Activated CD4-positive, alpha-beta T cell treated with anti-CD3 and anti-CD28 coated beads, Interleukin-2, Interleukin-6, amounts not matched to agents 100 ng/mL and 50 ng/mL, durations not matched to agents 16 hours and 8 hours (primary cell): ENCODE measurements at regions not wholly inside any gene's neighbourhood (a gene's known extent, or its start where the extent isn't known, plus 50 kb on each side); places are given as distances from the start of the nearest gene placed in this dataset.

Experiments used
- DNase-seq: peaks from one replicate; pipeline ENCODE4 v3.0.0-alpha.2; 2020

DNA sequence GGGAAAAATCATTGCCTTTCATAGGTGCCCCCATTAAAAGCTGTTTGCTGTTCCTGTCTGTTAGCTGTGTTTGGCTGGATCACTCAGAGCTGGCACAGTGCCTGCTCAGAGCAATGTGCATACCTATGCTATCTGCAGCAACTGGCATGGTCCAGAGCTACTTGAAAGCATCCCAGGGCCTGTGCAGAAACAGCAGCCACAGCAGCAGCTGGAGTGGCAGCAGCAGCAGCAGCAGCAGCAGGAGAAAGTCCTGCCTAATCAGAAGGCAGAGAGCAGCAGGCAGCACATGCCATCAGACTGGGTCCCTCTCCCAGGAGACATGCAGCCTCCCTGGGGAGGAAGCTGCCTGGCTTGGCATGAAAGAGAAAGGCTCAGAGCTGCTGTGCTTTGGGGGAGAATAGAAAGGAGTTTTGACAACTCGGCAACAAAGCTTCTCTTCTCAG lies 243.8 kb upstream of the WWC1 start:
- no peak for DNase-seq

DNA sequence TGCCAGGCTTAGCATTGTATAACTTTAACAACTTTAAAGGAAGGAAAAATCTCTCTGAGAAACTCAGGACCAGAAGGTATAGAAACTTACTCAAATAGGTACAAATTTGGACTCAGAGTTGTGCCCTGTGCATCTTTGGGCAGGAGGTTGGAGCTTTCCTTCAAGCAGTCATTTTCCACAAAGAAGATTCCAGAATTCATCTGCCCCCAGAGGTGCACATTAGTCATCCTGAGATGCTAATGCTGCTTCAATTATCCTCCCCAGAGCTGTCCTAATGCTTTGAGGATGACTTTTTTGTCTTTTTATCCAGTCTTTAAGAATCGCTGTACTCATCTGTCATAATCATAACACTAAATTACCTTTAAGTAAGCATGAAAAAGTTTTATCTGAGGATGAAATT lies 243.0 kb upstream of the WWC1 start:
- DNase-seq, result no peak

DNA sequence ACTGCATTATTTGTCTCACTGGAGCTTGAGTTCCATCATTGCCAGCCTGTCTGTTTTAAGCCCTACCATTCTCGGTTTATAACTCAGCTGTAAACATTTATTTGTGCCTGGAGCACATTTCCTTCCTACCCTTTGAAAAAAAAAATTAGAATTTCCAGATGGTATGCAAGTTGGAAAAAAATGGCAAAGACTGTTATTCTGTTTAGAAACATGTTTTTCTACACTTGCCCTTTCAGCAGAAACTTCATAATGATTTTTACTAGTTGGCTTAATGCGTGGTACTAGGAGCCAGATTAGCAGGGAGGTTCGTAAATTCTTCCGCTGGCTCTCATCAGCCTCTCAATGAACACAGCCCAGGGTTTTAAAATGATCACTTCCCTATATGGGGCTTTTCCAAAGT lies 238.8 kb upstream of the WWC1 start:
- DNase-seq, result no peak

DNA sequence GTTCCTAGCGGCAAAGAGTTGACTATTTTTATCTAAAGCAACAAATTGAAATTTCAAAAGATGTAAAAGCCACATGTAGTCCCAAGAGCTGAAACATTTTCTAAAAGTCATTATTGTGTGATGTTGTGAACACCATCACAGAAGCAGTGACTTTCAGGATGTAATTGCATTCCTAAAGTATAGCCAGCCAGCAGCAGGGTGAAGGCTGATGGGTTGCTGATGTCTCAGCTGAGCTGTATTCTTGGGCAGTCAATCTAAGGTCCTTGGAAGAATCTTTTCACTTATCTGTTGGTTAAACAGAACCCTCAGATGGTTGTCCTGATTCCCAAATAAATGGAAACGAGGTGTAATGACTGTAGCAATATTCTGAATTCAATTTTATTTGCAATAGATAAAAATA lies 237.4 kb upstream of the WWC1 start:
- no peak for DNase-seq

DNA sequence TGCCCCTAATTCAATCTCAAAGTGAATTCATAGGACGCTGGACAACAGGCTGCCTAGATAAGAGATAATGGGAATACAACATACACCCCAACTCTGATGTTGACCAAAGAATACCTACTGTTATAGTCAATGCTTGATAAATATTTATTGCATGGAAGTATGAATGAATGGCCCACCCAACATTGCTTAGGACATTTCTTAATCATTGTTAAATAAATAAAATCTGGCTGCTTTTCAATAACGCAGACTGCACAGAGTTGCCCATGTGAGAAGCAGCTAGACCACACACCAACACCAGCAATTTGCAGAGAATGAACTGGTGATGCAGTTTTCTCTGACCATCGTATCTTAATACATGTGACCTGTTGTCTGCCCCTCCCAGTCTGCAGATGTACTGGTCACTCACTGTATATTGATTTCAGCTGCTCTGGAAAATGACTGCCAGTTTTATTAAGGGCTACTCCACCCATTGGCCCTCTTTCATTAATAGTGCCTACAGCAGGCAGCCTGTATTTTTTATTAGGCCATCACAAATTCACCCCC lies 236.2 kb upstream of the WWC1 start:
- no peak for DNase-seq

DNA sequence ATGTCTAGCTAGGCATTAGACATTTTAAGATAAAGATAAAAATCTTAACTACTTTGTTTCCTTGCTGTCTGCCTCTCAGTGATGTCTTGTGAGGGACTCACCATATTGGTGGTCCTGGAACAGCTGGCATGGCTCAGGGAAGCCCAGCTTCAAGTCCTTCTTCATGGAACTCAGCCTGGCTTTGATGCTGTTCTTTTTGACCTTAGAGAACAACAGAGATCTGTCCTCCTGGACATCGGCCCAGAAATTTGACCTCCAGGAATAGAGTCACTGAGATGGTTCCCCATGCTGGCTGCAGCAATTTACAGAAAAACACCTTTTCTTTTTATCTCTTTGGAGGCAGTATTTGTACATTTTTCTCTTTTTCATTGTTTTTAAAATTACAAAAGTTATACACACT lies 235.5 kb upstream of the WWC1 start:
- DNase-seq, result no peak

DNA sequence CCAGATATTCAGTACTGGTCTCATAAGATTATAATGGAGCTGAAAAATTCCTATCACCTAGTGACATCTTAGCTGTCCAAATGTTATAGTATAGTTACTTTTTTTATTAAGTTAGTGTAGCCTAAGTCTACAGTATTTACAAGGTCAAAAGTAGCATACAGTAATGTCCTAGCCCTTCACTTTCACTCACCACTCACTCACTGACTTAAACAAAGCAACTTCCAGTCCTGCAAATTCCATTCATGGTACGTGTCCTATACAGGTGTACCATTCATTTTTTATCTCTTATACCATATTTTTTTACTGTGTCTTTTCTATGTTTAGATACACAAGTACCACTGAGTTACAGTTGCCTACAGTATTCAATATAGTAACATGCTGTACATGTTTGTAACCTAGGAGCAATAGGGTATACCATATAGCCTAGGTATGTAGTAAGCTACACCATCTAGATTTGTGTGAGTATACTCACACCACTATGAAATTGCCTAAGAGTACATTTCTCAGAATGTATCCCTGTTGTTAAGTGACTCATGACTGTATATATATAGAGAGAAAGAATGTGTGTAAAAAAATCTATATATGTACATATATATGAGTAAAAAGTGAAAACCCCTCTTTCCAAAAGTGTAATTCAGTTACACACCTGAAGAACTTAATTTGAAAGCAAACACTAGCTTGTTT lies 234.8 kb upstream of the WWC1 start:
- DNase-seq, result no peak

DNA sequence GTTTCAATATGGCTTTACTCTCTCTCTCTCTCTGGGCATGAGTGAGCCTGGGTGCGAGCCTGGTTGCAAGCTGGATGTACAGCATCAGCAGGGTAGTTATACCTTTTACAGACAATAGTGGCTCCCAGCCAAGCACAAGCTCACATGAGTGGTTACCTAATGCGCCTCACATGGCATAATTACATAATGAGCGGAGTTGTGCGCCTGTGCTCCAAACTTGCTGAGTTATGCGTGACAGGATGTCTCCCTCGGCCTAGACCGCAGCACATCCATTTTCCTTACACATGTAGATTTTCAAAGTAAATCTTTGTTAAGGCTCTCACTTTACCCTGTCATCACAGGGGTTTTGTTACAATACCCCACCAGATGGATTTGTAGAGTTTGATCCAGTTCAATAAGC lies 233.5 kb upstream of the WWC1 start:
- no peak for DNase-seq

DNA sequence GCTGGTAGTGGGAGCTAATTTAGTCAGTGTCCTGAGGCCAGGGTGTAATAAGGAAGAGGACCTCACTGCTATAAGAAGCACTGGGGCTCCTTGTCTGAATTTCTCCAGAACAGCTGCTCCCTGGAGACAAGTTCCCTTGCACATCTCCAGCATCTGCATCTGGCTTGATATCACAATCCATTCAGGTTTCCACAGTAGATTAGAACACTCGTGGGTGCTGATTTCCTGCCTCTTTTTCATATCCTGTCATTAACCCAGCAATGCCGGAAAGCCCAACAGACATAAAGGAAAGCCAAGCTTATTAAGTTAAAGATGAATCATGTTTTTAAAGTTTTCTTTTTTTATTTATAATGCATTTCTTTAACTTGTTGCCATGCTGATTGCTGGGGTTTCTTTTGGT lies 232.3 kb upstream of the WWC1 start:
- DNase-seq, result no peak

DNA sequence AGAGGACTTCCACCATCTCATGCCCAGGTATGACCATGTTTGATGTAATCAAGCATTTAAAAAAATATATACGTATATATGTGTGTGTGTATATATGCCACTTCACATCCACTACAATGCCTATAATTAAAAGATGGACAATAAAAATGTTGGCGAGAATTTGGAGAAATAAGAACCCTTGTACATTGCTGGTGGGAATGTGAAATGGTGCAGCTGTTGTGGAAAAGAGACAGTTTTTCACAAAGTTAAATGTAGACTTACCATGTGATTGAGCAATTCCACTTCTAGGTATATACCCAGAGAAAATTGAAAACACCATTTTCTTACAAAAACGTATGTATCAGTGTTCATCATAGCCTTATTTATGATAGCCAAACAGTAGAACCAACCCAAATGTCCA lies 229.2 kb upstream of the WWC1 start:
- no peak for DNase-seq

DNA sequence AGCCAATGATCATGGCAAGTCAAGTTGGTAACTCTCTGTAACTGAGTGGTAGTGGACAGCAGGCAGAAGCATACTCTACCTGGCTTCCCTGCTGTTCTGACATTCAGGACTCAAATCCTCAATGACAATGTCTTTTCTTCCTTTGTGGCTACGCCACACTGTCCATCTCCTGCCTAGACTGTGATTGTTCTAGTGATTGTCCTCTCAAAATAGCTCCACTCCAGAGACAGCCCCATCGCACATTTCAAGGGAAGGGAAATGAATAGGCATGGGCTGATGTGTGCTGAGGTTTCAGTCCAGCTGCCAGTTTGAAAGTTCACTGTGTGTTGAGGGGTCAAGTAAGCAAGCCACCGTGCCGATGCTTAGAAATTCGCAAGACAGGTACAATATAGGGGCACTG lies 227.0 kb upstream of the WWC1 start:
- no peak for DNase-seq

DNA sequence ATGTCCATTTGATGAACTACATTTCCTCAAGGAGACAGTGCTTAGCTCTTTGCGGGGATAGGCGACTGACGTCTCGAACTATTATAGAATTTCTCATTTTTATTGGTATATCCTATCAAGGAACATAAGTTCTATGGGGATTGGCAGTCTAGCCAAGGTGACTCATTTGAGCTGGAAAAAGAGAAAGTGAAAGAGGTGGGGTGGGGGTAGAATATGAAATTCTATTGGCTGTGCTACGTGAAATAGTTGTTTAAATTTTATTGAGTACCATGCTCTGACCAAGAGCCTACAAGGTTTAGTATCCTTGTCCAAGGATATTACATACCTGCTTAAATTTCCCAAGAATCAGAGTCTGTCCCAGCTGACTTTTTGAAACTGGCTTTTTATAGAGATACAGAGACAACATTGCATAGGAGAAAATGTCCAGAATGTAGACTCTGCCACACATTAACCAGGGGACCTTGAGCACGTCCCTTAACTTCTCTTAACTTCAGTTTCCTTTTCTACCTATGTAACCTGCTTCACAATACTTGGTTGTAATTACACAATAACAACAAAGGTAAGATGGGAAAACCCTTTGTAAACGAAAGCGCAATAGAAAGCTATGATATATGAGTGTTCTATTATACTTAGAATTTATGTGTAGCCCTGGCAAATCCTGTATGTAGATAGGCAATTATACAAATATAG lies 226.4 kb upstream of the WWC1 start:
- no peak for DNase-seq

DNA sequence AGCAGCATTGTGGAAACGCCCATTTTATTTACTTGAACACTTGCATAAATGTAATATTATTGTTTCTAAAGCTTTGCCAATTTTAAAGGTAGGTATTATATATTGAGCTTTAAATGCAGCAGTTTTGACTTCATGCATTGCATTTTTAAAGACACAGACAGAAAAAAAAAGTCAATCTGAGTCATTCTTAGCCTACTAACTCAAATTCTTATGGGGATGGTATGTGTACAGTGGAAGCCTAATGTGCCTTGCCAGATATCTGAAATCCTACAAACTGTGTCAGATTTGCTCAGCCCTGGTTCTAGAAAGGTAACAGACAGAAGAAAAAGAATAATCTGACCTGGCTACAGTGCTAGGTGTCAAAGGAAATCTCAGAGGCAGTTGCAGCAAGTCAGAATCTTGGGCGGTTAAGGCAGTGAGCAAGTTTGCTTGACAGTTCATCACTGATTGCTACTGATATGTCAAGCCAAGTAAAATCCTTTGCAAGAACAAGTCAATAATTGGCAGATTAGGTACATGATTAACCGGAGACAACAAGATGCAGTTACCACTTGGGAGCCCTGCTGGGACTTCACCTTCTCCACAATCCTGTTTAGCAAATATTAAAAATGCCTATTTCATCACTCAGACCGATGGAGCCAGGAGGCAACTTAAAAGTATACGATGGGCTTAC lies 224.8 kb upstream of the WWC1 start:
- no peak for DNase-seq

DNA sequence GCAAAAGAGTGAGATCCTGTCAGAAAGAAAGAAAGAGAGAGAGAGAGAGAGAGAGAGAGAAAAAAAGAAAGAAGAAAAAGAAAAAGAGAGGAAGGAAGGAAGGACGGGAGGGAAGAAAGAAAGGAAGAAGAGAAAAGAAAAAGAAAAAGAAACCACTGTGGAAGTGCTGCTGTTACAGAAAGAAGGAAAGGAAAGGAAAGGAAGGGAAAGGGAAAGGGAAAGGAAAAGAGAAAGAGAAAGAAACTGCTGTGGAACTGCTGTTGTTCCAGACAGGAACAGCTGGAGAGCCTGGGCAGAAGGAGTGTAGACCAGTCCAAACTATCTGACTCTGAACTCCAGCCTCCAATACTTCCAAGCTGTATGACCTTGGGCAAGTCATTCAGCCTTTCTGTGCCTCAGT lies 220.7 kb upstream of the WWC1 start:
- no peak for DNase-seq

DNA sequence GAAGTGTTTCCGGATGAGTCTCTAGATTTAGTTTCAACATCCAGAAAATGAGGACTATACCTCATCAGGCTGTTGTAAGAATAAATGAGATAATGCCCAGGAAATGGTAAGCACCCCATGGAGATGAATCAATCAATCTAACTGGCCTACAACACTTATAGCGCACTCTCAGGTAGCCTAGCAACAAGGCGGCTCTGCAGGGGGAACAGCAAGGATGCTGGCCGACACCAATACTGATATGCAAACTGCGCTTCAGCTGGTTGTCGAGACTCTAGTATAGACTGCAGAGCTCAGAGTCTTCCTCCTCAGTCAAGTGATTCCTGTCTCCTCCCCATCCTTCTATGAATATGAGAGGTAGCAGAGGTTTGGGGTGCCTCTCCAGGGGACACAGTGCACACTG lies 218.8 kb upstream of the WWC1 start:
- DNase-seq, result no peak

DNA sequence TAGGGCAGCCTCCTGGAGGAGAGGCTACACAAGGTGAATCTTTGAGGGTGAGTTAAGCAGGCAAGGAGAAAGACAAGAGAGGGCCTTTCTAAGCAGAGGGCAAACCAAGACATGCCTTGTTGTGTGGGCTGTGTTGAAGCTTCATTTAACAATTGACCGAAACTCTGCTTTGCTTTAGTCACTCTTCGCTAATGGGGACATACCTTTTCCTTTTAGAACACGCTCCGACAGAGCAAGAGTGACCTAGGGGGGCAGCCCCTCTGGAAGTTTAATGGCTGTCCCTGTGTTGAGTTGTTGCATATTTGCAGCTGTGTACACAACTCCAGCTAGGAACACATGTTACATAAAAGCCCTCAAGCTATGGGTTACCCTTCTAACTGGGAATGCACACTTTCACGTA lies 218.1 kb upstream of the WWC1 start:
- DNase-seq, result no peak

DNA sequence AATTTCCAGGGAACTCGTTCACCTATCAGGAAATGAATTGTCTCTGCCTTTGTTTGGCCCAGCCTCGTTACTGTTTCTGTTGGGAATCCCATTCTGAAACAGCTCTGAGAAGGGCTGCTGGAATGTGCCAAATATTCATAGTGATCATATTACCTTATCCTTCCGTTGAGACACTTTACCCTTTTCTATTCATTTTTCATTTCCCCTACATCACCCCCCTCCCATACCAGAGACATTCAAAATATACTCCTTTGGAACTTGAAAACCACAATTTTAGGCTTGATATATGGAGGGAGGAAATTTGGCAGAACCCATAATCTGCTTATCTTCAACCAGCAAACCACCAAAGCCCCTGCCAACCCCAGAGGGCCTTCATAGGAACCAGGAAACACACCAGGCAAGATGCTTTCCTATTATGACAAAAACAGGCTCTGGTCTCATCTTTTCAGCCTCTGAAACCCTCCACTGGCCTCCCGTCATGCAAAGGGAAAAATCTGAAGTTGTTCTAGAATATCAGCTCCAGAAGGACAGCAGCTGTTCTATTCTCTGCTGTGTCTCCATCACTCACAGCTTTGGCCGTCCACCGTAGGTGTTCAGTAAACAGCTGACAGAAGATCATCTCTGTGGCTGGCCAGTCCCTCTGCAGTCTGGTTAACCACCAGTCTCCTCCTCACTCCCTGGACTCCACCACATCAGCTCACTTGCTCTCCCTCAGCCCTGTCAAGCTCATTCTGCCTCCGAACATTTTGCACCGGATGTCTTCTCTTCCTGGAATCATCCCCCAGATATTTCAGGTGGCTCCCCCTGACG lies 217.2 kb upstream of the WWC1 start:
- DNase-seq, result no peak

DNA sequence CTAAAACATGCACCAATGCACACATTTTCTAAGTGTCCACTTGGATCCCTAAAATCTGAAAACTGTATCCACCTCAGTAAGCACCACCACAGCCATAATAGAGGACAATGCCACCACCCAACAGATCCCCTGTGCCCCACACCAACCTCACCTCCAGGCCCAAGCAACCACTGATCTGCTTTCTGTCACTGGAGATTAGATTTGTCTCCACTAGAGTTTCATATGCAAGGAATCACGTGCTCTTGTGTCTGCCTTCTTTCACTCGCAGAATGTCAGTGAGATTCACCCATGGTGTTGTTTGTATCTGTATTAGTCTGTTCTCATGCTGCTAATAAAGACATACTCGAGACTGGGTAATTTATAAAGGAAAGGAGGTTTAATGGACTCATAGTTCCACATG lies 216.1 kb upstream of the WWC1 start:
- DNase-seq, result no peak

DNA sequence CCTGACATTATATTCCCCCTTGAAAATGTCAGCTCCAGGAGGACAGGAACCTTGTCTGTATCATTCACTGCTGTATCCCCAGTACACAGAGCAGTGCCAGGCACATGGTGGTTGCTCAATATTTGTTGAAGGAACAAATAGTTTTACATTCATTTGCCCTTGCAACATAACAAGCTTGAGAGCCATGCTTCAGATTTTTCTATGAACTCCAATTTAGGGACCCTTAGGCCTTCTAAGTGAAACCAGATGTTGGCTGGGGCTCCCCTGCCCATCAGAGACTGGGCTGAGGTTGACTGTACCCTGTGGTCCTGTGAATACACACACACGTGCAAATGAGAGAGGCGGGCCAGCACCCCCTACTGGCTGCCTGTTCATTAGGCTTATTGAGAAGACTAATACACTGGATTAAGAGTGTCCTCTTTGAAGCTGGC lies 214.9 kb upstream of the WWC1 start:
- DNase-seq, result peak; percentile 15

DNA sequence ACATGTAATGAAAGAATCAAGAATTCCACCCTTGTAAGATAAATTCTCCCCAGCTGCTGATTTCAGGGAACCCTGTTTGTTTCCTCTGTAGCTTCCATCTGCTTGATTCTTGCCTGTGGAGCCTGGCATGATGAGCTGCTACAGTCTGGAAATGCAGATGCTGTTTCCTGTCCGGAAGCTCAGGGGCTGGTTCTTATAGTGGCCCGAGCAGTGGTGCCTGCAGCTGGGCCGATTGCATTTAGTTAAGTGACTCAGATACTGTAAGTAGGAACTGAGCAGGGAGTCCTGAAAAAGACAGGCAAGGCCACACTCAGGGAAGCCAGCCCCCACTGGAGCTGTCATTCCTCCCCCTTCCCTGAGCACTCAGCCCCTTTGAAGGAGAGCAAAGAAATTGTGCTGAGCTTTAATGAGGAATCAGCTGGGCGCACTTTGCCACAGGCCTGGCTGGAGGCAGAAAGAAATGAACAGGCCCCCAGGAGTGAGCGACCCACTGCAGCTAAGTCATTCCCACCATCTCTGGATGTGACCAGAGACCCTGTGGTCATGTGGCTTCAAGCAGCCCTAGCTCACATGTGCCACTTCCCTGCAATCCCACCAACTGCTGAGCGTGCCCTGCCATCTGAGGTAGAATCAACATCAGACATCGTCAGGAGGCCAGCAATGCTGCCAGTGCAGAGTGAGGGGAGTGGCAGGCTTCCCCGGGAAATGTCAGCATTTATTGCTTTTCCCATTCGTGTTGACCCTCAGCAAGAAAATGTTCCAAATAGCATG lies 206.0 kb upstream of the WWC1 start:
- DNase-seq, result no peak

DNA sequence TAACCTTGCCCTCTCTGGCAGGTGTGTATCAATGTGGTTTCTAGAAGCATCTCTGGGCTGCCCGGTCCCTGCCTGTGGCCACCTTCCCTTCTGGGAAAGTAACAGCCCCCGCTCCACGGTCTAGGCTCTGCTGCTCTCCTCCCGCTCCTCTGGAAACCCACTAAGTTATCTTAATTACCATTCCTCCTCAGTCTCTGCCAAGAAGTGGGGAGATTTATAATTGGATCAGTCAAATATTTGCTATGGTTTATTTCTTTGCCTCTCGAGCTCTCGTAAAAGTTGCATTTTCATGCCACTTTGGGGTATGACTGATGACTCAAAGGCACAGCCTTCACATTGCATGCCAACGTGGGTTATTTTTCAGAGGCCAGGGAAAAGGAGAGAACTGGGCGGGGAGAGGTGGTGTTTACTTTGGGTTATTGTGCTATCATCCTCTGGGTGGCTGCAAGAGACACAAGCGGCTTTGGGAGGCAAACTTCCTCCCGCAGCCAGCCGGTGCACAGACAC lies 205.3 kb upstream of the WWC1 start:
- no peak for DNase-seq

DNA sequence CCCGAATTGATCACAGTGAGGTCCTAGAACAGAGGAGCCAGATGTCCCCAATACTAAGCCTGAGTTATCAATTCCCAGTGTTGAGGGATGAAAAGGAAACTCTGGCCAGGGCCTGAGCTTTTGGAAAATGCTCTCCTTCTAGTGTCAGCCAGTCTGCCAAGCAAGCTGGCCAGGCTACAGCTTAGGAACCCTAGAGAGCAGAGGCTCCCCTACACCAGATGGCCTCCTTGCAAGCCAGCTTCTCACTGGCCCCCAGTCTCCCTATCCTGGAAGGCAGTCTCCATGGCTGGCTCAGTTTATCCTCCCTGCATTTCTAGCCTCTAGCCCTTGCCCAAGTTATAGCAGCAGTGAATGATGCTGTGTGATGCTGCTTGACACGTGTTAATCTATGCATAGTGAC lies 204.7 kb upstream of the WWC1 start:
- no peak for DNase-seq
